Natural killer cell (primary cell): ENCODE measurements at regions not wholly inside any gene's neighbourhood (a gene's known extent, or its start where the extent isn't known, plus 50 kb on each side); places are given as distances from the start of the nearest gene placed in this dataset.

ENCODE experiments used
- ATAC-seq, 3 donors: fragments of 150-1000 bp in 2 of 3; fragments of 200-7000 bp in 1 of 3; cut with Tn5 transposase; 1 replicate in 1 of 3; 2 replicates in 2 of 3; pipeline ENCODE4 v1.10.0; 2021; ENCODE audit warnings: mild to moderate bottlenecking in 2 of 3, moderate library complexity in 2 of 3
- DNase-seq, 2 donors: peaks; one replicate each; pipeline versions ENCODE4 v3.0.0 to v3.0.0-alpha.2; 2013 to 2021; ENCODE audit warnings: mixed read lengths in 1 of 2
- H3K27ac ChIP-seq: one replicate; pipeline ENCODE4 v1.5.1; 2013; ENCODE audit warnings: mild to moderate bottlenecking, low read length
- H3K27me3 ChIP-seq: one replicate; pipeline ENCODE4 v1.6.1; 2013; ENCODE audit warnings: low read length; ENCODE audit not compliant: control insufficient read depth, insufficient read depth
- H3K36me3 ChIP-seq: one replicate; pipeline ENCODE4 v1.6.1; 2013; ENCODE audit warnings: low read length; ENCODE audit not compliant: control insufficient read depth, insufficient read depth
- H3K4me1 ChIP-seq: one replicate; pipeline ENCODE4 v1.6.1; 2013; ENCODE audit warnings: low read length; ENCODE audit not compliant: control insufficient read depth, insufficient read depth
- H3K4me3 ChIP-seq: one replicate; pipeline ENCODE4 v1.5.1; 2013; ENCODE audit warnings: low read length
- H3K9me3 ChIP-seq: one replicate; pipeline ENCODE4 v1.6.1; 2013; ENCODE audit warnings: low read length; ENCODE audit not compliant: control insufficient read depth, insufficient read depth
- H3K27ac Mint-ChIP-seq, 2 donors: one replicate each; pipeline ENCODE4 v1.8.0; 2022; ENCODE audit warnings: mild to moderate bottlenecking in 2 of 2, mixed read lengths in 2 of 2, moderate library complexity in 1 of 2
- H3K27me3 Mint-ChIP-seq, 2 donors: one replicate each; pipeline ENCODE4 v1.8.0; 2022; ENCODE audit warnings: low read depth in 2 of 2, mixed read lengths in 2 of 2
- H3K36me3 Mint-ChIP-seq: one replicate; pipeline ENCODE4 v1.8.0; 2022; ENCODE audit warnings: mixed read lengths
- H3K4me1 Mint-ChIP-seq, 2 donors: one replicate each; pipeline ENCODE4 v1.8.0; 2022; ENCODE audit warnings: mixed read lengths in 2 of 2
- H3K4me3 Mint-ChIP-seq: one replicate; pipeline ENCODE4 v1.8.0; 2022; ENCODE audit warnings: mild to moderate bottlenecking, moderate library complexity, mixed read lengths
- H3K9me3 Mint-ChIP-seq, 2 donors: one replicate each; pipeline ENCODE4 v1.8.0; 2022; ENCODE audit warnings: mixed read lengths in 2 of 2
- CTCF ChIP-seq: fragments of 200-600 bp; IDR thresholded peaks from one replicate; pipeline ENCODE4 v1.8.0; 2022; ENCODE audit warnings: antibody characterized with exemption
- WGBS: methylation state at CpG from one replicate; pipeline ENCODE4 v1.1.7; 2013; ENCODE audit warnings: missing lambda C conversion rate; ENCODE audit not compliant: insufficient coverage; 5-methylcytosine and 5-hydroxymethylcytosine counted together
- intact Hi-C: fragments of 100-400 bp; cut with micrococcal nuclease; formaldehyde crosslinking; loops from one replicate; pipeline ENCODE4 v1.14.2; 2022

- intact Hi-C loops, result no loop called here
- no peaks in the 10 kb centered on the region for H3K4me1 Mint-ChIP-seq
- H3K27me3 Mint-ChIP-seq, result no peaks in the 10 kb centered on the region
- H3K9me3 Mint-ChIP-seq, result peaks cover 4 to 7% of the 10 kb centered on the region in 2 donors
- 72% methylated on average over 1 of the region's 1 CpG for WGBS
- H3K36me3 Mint-ChIP-seq, result no peaks in the 10 kb centered on the region
- Histone ChIP-seq H3K27ac (no peak overlapping the region), H3K4me3 (no peak overlapping the region), H3K9me3 (no peaks in the 10 kb centered on the region), H3K36me3 (no peaks in the 10 kb centered on the region), H3K4me1 (no peaks in the 10 kb centered on the region), H3K27me3 (no peaks in the 10 kb centered on the region)
- no peak overlapping the region for H3K4me3 Mint-ChIP-seq
- DNase-seq, result no peak
- no peak for ATAC-seq
- TF ChIP-seq CTCF, result no peak
- no peak overlapping the region for H3K27ac Mint-ChIP-seq
These were observed 255.4 kb downstream of the NDFIP2 start for GRCh38 chr13:79736356-79736755.

GRCh38 chr13:79735228-79735627 lies 254.3 kb downstream of the NDFIP2 start:
- peaks cover 4 to 7% of the 10 kb centered on the region in 2 donors for H3K9me3 Mint-ChIP-seq
- Histone ChIP-seq H3K27me3 (no peaks in the 10 kb centered on the region), H3K9me3 (no peaks in the 10 kb centered on the region), H3K4me3 (no peak overlapping the region), H3K4me1 (no peaks in the 10 kb centered on the region), H3K36me3 (no peaks in the 10 kb centered on the region), H3K27ac (no peak overlapping the region)
- no peaks in the 10 kb centered on the region for H3K36me3 Mint-ChIP-seq
- no peak for ATAC-seq
- no peaks in the 10 kb centered on the region for H3K27me3 Mint-ChIP-seq
- no peak for TF ChIP-seq CTCF
- no peak for DNase-seq
- intact Hi-C loops, result no loop called here
- H3K4me3 Mint-ChIP-seq, result no peak overlapping the region
- H3K4me1 Mint-ChIP-seq, result no peaks in the 10 kb centered on the region
- no peak overlapping the region for H3K27ac Mint-ChIP-seq

GRCh38 chr13:79727086-79727485 lies 246.1 kb downstream of the NDFIP2 start:
- DNase-seq (no peak), ATAC-seq (no peak)
- Histone ChIP-seq H3K36me3 (no peaks in the 10 kb centered on the region), H3K4me3 (no peak overlapping the region), H3K4me1 (no peaks in the 10 kb centered on the region), H3K9me3 (no peaks in the 10 kb centered on the region), H3K27me3 (no peaks in the 10 kb centered on the region), H3K27ac (no peak overlapping the region)
- H3K4me3 Mint-ChIP-seq, result no peak overlapping the region
- H3K27ac Mint-ChIP-seq, result no peak overlapping the region
- no peaks in the 10 kb centered on the region for H3K27me3 Mint-ChIP-seq
- no peaks in the 10 kb centered on the region for H3K4me1 Mint-ChIP-seq
- no peaks in the 10 kb centered on the region for H3K9me3 Mint-ChIP-seq
- intact Hi-C loops, result no loop called here
- TF ChIP-seq CTCF, result no peak
- H3K36me3 Mint-ChIP-seq, result no peaks in the 10 kb centered on the region

DNA sequence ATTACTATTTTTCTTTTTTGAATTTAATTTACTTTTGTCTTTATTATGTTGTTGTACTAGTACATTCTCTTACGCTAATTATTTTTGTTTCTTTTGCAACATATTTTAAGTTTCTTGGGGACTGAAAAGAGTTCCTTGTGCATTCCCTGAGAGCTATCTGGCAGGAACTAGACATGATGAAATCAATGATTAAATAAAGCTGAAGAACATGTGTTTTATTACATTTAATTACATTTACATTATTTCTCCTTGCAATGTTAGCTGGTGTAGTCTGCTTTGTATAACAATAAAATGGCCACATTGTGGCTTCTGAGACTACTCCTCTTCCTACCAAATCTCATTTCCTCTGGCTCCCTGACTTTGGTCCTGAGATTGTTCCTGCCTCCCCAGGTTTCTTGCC lies 244.9 kb downstream of the NDFIP2 start:
- no peaks in the 10 kb centered on the region for H3K27me3 Mint-ChIP-seq
- Histone ChIP-seq H3K36me3 (no peaks in the 10 kb centered on the region), H3K4me3 (no peak overlapping the region), H3K9me3 (no peaks in the 10 kb centered on the region), H3K27me3 (no peaks in the 10 kb centered on the region), H3K4me1 (no peaks in the 10 kb centered on the region), H3K27ac (no peak overlapping the region)
- intact Hi-C loops, result no loop called here
- no peak for TF ChIP-seq CTCF
- ATAC-seq, result no peak
- no peak for DNase-seq
- H3K4me3 Mint-ChIP-seq, result no peak overlapping the region
- no peak overlapping the region for H3K27ac Mint-ChIP-seq
- no peaks in the 10 kb centered on the region for H3K4me1 Mint-ChIP-seq
- H3K9me3 Mint-ChIP-seq, result no peaks in the 10 kb centered on the region
- H3K36me3 Mint-ChIP-seq, result no peaks in the 10 kb centered on the region
- no CpG with 5 or more reads among the region's 1 CpG for WGBS
